ENCODE measurements at regions not wholly inside any gene's neighbourhood (a gene's known extent, or its start where the extent isn't known, plus 50 kb on each side); places are given as distances from the start of the nearest gene placed in this dataset.

DNA sequence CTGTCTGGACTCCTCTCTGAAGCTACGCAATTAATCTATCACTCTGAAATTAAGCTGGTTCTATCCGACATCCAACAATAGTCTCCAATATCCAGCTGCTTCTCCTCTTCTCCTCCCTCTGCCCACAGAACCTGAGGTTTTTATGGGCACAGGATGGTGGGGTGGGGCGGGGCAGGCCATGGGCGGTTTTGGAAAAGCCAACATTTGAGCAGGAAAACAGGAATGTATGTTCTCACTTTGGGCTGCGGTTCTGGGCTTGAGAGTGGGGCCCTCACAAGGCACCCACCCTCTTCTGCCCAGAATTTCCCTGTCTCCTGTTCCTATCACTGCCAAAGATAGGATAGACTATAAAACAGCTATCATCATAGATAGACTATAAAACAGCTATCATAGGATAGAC, 1144.2 kb downstream of the EPHA7 start:
- TF ChIP-seq EP300 (IDR thresholded peaks at IDR 0.05; ENCODE audit: borderline replicate concordance in 1 of 2, low read depth in 2 of 2, low read length in 2 of 2) (no peak), PHF8 (conservative IDR thresholded peaks at IDR 0.05; ENCODE audit: low read depth, low read length) (no peak)

Measured in H1 (cell line).